HEK293 (cell line): ENCODE measurements at regions not wholly inside any gene's neighbourhood (a gene's known extent, or its start where the extent isn't known, plus 50 kb on each side); places are given as distances from the start of the nearest gene placed in this dataset.

Experiments
- CTCF ChIA-PET: fragments of 350-600 bp; formaldehyde crosslinking; extraction: SDS; loops from one replicate; lab custom pipeline; 2021; ENCODE audit warnings: antibody characterized with exemption; lab: Yijun Ruan, JAX
- POLR2A ChIA-PET: fragments of 300-600 bp; formaldehyde crosslinking; extraction: SDS; loops from one replicate; lab custom pipeline; 2020; ENCODE audit warnings: antibody characterized with exemption, inconsistent platforms; lab: Yijun Ruan, JAX
- H3K27ac ChIP-seq: fragments of 200-500 bp; sonication (Bioruptor generic); 2 replicates; pipeline ENCODE4 v1.5.1; 2014; ENCODE audit warnings: low read depth, low read length, control low read depth, inconsistent platforms; ENCODE audit errors: extremely low read depth
- H3K36me3 ChIP-seq, 2 experiments: fragments of 200-500 bp in 1 of 2; sonication (Bioruptor generic) in 1 of 2; 1 replicate in 1 of 2; 2 replicates in 1 of 2; pipeline ENCODE4 v1.5.1; 2014 to 2017; ENCODE audit warnings: inconsistent platforms in 2 of 2, low read length in 2 of 2; ENCODE audit not compliant: control insufficient read depth in 2 of 2, insufficient read depth in 1 of 2
- H3K4me1 ChIP-seq: fragments of 200-500 bp; sonication (Bioruptor generic); 2 replicates; pipeline ENCODE4 v1.5.1; 2014; ENCODE audit warnings: mild to moderate bottlenecking, low read length, inconsistent platforms; ENCODE audit not compliant: control insufficient read depth, insufficient read depth
- H3K4me3 ChIP-seq: 2 replicates; pipeline ENCODE4 v1.5.1; 2011; ENCODE audit warnings: low read depth, mild to moderate bottlenecking, control low read depth, low read length, moderate library complexity
- H3K9me3 ChIP-seq: fragments of 200-500 bp; sonication (Bioruptor generic); 2 replicates; pipeline ENCODE4 v1.5.1; 2014; ENCODE audit warnings: low read depth, low read length, inconsistent platforms; ENCODE audit not compliant: control insufficient read depth, insufficient read depth
- BCL6B ChIP-seq: fragments of 450-650 bp; formaldehyde crosslinking; IDR thresholded peaks from 2 replicates; pipeline ENCODE4 v1.5.1; 2017; ENCODE audit warnings: missing biosample characterization, missing genetic modification characterization
- EGR2 ChIP-seq: fragments of 450-650 bp; formaldehyde crosslinking; IDR thresholded peaks from 2 replicates; pipeline ENCODE4 v1.5.1; 2016; ENCODE audit warnings: low read depth, missing biosample characterization, missing genetic modification characterization
- GLIS1 ChIP-seq: fragments of 450-650 bp; formaldehyde crosslinking; IDR thresholded peaks from 2 replicates; pipeline ENCODE4 v1.5.1; 2016; ENCODE audit warnings: missing biosample characterization, missing genetic modification characterization
- OSR2 ChIP-seq: fragments of 450-650 bp; formaldehyde crosslinking; IDR thresholded peaks from 2 replicates; pipeline ENCODE4 v1.5.1; 2016; ENCODE audit warnings: missing biosample characterization, missing genetic modification characterization
- PRDM6 ChIP-seq: fragments of 450-650 bp; formaldehyde crosslinking; IDR thresholded peaks from 2 replicates; pipeline ENCODE4 v1.5.1; 2017; ENCODE audit warnings: missing biosample characterization, missing genetic modification characterization
- YY1 ChIP-seq: fragments of 450-650 bp; formaldehyde crosslinking; IDR thresholded peaks from 2 replicates; pipeline ENCODE4 v1.5.1; 2018; ENCODE audit warnings: missing biosample characterization, missing genetic modification characterization
- ZBTB8A ChIP-seq: fragments of 450-650 bp; formaldehyde crosslinking; IDR thresholded peaks from 2 replicates; pipeline ENCODE4 v1.5.1; 2016; ENCODE audit warnings: missing biosample characterization, missing genetic modification characterization
- ZFHX2 ChIP-seq: fragments of 450-650 bp; formaldehyde crosslinking; conservative IDR thresholded peaks from 2 replicates; pipeline ENCODE4 v1.5.1; 2016; ENCODE audit warnings: missing biosample characterization, missing genetic modification characterization
- ZIC2 ChIP-seq: fragments of 450-650 bp; formaldehyde crosslinking; IDR thresholded peaks from 2 replicates; pipeline ENCODE4 v1.5.1; 2016; ENCODE audit warnings: missing biosample characterization, missing genetic modification characterization
- ZNF10 ChIP-seq: fragments of 450-650 bp; formaldehyde crosslinking; IDR thresholded peaks from 2 replicates; pipeline ENCODE4 v1.5.1; 2017; ENCODE audit warnings: missing biosample characterization, missing genetic modification characterization
- ZNF112 ChIP-seq: fragments of 450-650 bp; formaldehyde crosslinking; IDR thresholded peaks from 2 replicates; pipeline ENCODE4 v1.5.0; 2017; ENCODE audit warnings: missing biosample characterization, missing genetic modification characterization
- ZNF423 ChIP-seq: fragments of 450-650 bp; formaldehyde crosslinking; IDR thresholded peaks from 2 replicates; pipeline ENCODE4 v1.5.1; 2016; ENCODE audit warnings: missing biosample characterization, missing genetic modification characterization
- ZNF707 ChIP-seq: fragments of 450-650 bp; formaldehyde crosslinking; IDR thresholded peaks from 2 replicates; pipeline ENCODE4 v1.5.1; 2016; ENCODE audit warnings: missing biosample characterization, missing genetic modification characterization

GRCh38 chr1:229089586-229090208 lies 181.2 kb upstream of the RAB4A start:
- no peak for TF ChIP-seq ZNF112
- TF ChIP-seq ZIC2 (tag by site-specific recombination), result peak; percentile 30; the same call in 1 of the 2 replicates
- no peak for TF ChIP-seq ZNF707 (tag by site-specific recombination)
- peak; percentile 97 for TF ChIP-seq GLIS1 (tag by site-specific recombination)
- no peaks in the 10 kb centered on the region for H3K9me3 ChIP-seq
- H3K4me3 ChIP-seq, result no peak overlapping the region
- no peak overlapping the region for H3K27ac ChIP-seq
- no peaks in the 10 kb centered on the region for H3K36me3 ChIP-seq
- CTCF ChIA-PET, result no interaction called here
- H3K4me1 ChIP-seq, result peaks cover 4% of the 10 kb centered on the region; the same call in 1 of the 2 replicates
- POLR2A ChIA-PET, result no interaction called here

- POLR2A ChIA-PET, result interaction anchor here (0.6 to 1.2 kb wide), 3 partner anchors 16 to 310 kb away, joined by 3 to 4 read pairs (median 3); no protein-coding TSS in a partner anchor
- peaks cover 10% of the 10 kb centered on the region for H3K4me1 ChIP-seq
- H3K36me3 ChIP-seq, result no peaks in the 10 kb centered on the region
- H3K4me3 ChIP-seq, result no peak overlapping the region
- H3K27ac ChIP-seq, result no peak overlapping the region
- TF ChIP-seq ZIC2 (tag by site-specific recombination) (peak; percentile 87), EGR2 (tag by site-specific recombination) (no peak), ZBTB8A (tag by site-specific recombination) (0 out of 2 replicates have a peak, but pooled peaks have one; percentile 12), ZNF423 (tag by site-specific recombination) (0 out of 2 replicates have a peak, but pooled peaks have one; percentile 8), GLIS1 (tag by site-specific recombination) (peak; percentile 99)
- H3K9me3 ChIP-seq, result peaks cover 3% of the 10 kb centered on the region; the same call in 1 of the 2 replicates
- CTCF ChIA-PET, result interaction anchor here (0.6 to 1.7 kb wide), 6 partner anchors 17 to 428 kb away, joined by 3 to 9 read pairs (median 6); no protein-coding TSS in a partner anchor
These were observed 179.2 kb upstream of the RAB4A start for GRCh38 chr1:229091721-229092136.

- ChIA-PET CTCF (interaction anchor here (0.6 to 3.1 kb wide), 5 partner anchors 22 to 358 kb away, joined by 3 to 9 read pairs (median 8); no protein-coding TSS in a partner anchor), POLR2A (interaction anchor here (0.7 to 1.2 kb wide), 3 partner anchors 17 to 311 kb away, joined by 3 read pairs; no protein-coding TSS in a partner anchor)
- H3K4me3 ChIP-seq, result no peak overlapping the region
- peaks cover 3% of the 10 kb centered on the region; the same call in 1 of the 2 replicates for H3K9me3 ChIP-seq
- H3K36me3 ChIP-seq, result no peaks in the 10 kb centered on the region
- H3K27ac ChIP-seq, result no peak overlapping the region
- TF ChIP-seq GLIS1 (tag by site-specific recombination), result peak; percentile 37; the same call in 1 of the 2 replicates
- TF ChIP-seq ZFHX2, result peak; percentile 48
- peak; percentile 45 for TF ChIP-seq OSR2 (tag by site-specific recombination)
- no peak for TF ChIP-seq BCL6B (tag by site-specific recombination)
- TF ChIP-seq YY1, result no peak
- TF ChIP-seq ZNF10 (tag by site-specific recombination), result 0 out of 2 replicates have a peak, but pooled peaks have one; percentile 31
- TF ChIP-seq PRDM6 (tag by site-specific recombination), result peak; percentile 42
- peaks cover 10% of the 10 kb centered on the region for H3K4me1 ChIP-seq
These were observed 178.3 kb upstream of the RAB4A start for GRCh38 chr1:229092377-229093237.
